Femur (tissue), 1 donor: ENCODE measurements at regions not wholly inside any gene's neighbourhood (a gene's known extent, or its start where the extent isn't known, plus 50 kb on each side); places are given as distances from the start of the nearest gene placed in this dataset.

Experiments used
- DNase-seq: peaks from one replicate; pipeline ENCODE4 v3.0.0-alpha.2; 2017

DNA sequence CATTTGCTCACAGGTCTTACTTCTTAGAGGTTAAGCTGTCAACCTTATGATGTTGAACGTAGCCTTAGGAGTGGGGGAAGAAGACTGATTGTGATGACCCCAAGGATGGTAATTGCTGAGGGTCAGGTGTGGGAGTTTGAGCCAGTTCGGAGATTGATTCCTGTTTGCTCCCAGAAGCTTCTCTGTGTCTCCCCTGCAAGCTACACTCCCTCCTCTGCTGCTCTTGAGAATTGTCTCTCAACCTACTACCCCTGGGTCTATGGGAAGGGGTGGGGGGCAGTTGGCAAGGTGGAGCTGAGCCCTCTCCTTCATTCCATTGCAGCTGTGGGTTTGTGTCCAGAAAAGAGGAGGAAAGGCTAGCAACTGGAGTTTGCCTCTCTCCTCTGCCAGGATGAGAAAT is 113.8 kb downstream of the PLEKHG1 start:
- no peak for DNase-seq

DNA sequence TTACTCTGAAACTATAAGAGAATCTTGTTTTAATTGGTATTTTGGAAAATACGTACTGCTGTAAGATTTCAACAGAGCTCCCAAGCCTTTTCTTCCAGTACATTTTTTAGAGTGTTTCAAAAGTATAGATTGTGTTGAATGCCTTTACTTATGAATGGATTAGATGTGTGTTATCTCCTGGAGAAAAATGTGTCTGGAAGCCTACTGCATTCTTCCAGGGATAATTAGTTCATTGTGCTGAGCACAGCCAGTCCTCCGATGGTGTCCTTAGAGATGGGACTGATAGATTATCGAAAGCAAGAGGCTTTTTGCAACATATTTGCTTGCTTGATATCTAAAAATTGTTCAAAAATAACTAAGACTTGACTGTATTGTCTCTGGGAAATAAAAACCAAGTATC is 114.2 kb downstream of the PLEKHG1 start:
- DNase-seq: no peak

DNA sequence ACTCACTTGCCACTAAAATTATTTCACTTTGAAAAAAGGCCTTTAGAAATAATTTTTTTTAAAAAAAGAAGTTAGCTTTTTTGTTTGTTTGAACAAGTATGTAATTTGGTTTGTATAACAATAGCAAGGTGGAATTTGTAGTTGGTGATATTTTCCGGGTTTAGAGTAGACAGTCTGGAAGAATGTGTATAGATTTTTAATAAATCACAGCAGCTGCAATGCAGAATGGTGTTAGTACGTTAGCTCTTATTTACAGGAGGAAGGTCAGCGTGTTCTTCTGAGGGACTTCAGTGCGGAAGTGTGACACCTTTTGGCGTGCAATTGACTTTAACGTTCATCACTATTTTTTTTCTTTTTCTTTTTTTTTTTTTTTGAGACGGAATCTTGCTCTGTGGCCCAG is 115.4 kb downstream of the PLEKHG1 start:
- no peak for DNase-seq

DNA sequence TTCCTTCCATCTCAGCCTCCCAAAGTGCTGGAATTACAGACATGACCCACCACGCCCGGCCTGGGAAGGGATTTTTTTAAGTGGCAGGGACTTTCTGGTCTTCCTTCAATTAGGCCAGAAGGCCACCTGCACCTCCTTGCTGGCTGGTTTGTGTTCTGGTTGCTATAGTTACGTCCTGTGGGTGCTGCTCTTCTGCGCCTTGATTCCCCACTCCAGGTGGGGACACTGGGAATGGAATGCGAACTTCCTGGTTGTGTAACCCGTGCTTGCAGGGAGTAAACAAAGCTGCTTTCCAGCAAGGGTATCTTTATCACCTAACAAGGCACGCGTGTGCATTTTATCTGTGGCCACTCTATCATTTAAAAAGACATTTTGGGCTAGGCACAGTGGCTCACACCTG is 117.7 kb downstream of the PLEKHG1 start:
- no peak for DNase-seq

DNA sequence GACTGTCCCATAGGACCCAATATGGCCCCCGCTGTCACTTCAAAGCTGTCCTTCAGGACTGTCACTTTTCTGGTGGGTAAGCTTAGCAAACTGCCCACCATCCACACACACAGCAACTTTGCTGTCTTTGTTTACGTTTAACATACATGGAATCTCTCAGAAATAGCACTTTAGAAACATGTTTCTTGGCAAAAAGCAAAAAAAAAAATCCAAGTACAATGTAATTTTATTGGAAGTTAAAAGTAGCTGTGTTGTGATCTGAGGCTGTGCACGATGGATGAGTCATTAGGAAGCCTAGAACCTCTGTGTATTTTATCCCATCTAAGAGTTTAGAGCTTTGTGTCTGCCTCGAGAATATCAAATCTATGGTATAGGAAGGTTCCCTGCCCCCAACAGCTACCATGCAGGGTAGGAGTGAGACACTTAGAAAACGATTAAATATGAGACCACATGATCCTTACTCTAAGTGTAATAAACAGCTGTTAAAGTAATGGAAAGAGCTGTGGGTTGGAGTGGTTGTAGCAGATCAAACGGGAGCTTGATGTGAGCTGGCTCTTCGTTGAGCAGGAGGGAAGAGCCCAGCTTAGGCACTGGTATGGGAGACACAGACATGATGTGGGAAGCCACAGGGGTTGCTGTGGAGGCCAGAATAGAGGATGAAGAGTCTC is 119.5 kb downstream of the PLEKHG1 start:
- DNase-seq: no peak

DNA sequence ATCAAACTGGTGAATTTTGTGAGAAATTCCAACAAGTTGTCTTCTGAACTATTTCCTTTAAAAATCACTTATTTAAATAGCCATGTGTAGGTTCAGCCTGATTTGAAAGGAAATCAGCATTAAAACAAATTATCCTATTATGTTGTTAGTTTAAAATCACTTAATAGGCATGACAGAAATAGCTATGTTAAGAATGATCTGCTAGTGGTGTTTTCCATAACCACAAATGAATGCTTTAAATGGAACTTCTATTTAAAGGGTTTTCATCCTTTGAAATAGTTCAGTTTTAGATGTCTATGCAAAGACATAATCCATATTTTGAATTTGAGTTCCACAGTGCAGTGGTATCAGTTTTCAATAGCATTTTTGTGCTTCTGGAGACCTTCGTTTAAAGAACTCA is 120.1 kb downstream of the PLEKHG1 start:
- no peak for DNase-seq

DNA sequence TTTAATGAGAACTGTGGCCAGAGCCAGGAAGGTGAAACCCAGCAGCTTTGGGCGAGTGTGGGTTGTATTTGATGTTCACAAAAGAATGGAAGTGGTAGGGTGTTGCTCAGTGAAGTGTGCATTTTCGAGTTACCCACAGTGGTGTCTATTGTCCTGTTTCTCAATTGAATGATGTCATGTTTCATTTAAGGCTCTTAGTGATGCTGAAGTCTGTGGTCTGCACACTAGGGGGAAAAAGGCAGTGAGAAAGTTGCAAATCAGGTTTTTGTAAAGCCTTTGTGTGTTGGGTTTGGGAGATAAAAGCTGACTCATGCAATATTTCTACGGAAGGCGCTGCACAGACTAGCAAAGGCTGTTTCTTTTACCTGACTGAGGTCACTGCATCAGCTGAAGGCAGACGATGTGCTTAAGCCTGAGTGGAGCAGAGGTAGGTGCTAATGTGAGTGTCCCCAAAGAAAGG is 121.1 kb downstream of the PLEKHG1 start:
- DNase-seq: no peak

DNA sequence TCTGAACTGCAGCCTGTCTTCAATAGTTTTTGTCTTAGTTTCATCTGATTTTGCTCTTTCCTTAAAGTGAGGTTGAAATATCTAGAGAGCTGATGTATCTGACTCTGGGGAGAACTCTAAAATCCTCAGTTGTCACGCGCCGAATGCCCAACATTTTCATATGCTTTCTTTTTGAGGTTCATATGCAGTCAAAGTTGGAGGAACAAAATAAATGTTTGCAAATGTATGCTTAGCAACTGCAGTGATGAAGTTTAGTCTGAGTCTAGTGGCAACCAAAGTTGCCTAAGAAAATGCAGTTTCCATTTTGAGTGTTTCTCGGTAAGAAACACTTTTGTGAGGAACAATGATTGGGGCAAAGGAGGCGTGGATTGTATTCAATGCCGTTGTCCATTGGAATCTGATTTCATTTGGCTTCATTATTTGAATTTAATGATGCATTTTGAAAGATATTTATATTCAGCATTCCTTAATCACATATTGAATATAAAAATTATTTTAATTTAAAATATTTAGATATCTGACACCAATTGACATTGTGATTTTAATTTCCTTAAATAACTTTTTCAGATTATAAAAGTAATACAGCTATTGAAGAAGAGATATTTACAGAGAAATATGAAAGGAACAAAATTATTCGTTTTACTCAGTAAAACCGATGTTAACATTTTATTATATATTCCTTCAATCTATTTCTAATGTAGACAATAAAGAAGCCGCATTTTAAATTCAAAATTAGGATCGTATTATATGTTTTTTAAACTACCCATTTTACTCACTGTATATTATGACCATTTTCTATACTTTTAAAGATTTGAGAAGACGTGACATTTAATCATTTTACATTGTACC is 122.0 kb downstream of the PLEKHG1 start:
- no peak for DNase-seq

DNA sequence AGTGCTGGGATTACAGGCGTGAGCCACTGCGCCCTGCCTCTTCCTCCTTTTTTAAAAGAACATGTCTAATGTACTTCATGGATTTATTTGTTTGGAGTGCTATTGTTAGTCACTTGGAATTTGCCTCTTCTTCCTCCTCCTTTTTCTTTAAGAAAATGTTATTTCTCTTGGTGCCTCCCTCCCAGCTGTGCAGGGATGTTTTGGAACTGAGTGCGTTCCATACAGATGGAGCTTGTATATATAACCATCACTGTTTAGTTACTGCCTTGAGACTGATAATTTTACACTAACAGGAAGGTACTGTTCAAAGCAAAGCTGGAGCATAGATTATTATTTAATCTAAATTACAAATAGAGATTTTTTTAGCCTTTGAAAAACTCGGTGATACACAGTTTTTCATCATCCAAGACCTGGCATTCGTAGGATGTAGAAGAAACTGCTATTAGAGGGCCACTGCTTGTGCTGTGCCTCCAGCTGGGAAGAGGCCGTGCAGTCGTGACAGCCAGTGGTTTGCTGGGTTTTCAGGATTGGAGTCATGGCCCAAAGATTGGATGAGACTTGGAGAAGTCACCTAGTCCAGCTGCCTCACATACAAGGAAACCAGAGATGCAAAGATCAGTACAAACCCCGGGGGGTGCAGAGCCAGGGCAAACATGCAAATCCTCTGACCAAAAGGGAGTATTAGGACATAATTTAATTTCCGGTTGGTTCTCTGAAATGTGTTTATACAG is 123.1 kb downstream of the PLEKHG1 start:
- no peak for DNase-seq

DNA sequence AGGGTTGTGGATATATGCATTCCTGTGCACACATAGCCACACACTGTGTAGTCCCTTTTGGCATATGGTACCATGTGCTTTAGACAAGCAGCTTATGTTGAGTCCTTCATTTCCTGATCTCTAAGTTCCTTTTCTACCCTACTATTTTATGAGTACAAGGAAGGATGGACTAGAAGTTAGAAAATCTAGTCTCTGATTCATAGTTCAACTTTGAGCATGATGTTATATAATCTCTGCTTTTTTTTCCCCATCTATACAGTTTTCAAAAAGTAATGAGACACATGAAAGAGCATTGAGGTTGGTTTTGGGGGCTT is 123.6 kb downstream of the PLEKHG1 start:
- no peak for DNase-seq

DNA sequence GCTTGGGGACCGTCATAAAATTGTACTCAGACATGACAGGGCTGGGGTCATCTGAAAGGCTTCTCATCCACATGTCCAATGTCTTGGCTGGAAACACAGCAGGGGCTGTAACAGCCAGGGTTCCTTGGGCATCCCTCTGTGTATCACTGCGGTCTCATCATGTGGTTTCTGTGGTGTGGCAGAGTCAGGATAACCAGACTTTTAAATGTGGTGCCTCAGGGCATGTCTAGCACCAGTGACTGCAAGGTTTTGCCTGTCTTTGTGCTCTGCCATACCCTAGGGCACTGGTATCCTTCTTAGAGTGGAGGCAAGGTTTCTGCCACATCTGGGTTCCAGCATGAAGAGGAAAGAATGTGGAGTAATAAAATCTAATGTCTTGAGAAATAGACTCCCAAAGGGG is 124.2 kb downstream of the PLEKHG1 start:
- no peak for DNase-seq

DNA sequence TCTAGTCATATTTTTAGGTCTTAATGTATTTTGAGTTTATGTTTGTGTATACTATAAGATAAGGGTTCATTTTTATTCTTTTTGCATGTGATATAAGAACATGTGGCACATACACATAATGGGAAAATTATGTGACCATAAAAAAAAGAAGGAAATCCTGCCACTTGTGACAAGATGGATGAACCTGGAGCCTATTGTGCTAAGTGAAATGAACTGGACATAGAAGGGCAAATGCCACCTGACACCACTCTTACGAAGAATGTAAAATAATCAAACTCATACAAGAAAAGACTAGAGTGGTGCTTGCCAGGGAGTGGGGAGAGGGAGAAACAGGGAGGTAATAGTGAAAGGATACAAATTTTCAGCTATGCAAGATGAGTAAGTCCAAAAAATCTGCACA is 126.1 kb downstream of the PLEKHG1 start:
- DNase-seq: no peak

DNA sequence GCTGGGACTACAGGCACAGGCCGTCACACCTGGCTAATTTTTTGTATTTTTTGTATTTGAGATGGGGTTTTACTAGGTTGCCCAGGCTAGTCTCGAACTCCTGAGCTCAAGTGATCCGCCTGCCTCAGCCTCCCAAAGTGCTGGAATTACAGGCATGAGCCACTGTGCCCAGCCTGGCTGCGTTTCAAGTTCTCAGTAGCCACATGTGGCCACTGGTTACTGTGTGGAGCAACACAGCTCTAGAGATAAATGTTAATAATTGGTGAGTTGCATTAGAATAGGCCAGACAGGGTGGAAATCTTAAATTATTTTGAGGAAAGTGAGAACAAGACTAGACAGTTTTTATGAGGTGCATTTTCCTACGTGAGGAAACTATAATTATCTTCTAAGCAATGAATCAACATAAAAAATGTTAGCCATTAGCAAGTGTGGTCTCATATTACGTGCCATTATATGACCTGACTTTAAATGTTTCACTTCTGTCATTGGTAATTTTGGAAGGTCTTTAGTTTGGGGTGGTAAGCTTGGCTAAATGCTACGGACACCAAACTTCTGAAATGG is 129.6 kb downstream of the PLEKHG1 start:
- DNase-seq: no peak

DNA sequence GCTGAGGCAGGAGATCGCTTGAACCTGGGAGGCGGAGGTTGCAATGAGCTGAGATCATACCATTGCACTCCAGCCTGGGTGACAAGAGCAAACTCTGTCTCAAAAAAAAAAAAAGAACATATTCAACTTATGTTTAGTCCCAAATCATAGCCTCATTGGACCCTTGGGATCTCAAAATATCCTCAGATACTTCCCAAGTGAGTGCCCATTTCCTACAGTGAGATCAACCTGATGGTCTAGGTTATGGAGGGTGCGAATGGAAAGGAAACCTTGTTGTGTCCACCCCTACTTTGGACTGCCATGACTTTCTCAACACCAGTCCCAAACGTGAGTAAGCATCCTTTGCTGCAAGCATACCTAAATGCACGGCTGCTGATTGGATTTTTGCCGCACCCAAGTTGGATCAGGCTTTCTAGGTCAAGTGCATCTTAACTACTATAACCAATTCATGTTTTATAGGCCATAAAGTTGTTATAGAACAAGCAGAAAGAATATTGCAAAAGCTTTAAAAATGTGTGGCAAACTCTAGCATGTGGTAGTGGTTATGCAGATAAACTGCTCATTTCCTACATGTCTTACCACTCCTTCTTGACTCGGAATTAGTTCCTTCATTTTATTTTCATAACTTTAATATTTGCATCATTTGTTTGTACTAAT is 131.2 kb downstream of the PLEKHG1 start:
- DNase-seq: no peak

DNA sequence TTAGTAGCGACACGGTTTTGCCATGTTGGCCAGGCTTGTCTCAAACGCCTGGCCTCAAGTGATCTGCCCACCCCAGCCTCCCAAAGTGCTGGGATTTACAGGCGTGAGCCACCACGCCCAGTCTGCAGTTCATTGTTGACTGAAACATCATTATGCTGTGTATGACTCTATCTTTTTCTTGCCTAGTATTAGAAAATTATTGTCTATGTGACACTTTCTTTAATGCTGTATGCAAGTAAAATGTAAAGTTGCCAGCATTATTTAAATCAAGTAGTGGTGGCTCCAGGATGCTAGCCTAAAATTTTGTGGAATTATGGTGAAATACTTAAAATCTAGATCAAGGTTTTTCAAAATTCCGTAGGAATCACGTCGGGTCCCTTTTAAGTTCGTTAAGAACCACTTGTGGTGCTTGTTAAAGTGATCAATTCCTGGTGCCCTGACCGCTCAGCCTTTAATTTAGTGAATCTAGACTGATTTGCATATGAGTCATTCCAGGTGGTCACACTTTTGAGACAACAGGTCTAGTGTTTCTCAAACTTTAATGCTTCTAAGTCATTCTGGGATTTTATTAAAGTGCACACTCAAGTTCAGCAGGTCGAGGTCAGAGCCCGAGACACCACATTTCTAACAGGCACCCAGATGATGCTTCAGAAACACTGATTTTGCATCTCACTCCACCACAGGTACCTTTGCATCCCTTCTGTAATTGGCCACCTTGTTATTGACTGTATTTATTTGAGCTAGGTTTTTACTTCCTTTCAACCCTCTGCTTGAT is 132.6 kb upstream of the MTHFD1L start:
- no peak for DNase-seq

DNA sequence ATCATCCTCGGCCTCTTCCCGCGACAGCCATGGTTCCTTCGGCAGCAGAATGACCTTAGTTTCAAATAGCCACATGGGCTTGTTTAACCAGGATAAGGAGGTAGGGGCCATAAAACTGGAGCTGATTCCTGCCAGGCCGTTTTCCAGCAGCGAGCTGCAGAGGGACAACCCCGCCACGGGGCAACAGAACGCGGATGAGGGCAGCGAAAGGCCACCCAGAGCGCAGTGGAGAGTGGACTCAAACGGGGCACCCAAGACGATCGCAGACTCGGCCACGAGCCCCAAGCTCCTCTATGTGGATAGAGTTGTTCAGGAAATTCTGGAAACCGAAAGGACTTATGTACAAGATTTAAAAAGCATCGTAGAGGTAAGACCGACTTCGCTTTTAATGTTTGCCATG is 131.8 kb upstream of the MTHFD1L start:
- DNase-seq: no peak

DNA sequence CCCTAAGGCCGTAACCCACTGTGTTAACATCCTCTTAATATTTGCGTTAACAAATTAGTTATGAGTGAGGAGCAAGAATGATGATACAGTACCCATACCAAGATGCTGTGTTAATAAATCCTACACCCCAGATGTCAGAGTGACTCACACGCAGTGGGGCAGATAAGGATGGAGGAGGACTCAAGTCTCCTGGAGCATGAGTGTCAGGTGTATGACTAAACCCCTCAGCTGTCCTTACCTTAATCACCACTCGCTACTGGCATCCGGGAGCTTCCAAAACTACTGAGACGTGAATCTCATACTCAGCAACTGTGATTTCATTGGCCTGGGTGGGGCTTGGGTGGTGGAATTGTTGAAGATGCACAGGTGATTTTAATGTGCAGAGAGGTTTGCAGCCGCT is 131.3 kb upstream of the MTHFD1L start:
- no peak for DNase-seq

DNA sequence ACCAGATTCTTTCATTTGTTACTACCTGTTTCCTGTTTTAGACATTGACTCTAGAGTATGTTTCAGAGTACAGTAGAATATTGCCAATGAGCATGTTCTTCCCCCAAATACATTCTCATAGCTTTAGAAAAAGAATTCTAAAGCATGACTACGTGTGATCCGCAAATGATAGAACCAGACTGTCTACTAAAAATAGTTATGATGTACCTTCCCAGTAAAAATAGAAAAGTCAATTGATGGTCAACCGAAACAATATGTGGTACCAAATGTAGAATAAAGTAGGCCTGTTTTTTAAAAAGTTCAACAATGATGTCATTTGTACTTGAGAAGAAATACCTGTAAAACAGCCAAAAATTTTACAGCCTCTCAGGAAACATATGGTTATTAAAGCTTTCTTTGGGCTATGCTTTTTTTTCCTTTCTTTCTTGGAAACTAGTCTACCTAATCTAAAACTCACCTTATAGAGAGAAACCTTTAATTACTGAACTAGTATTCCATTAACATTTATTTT is 130.1 kb upstream of the MTHFD1L start:
- no peak for DNase-seq

DNA sequence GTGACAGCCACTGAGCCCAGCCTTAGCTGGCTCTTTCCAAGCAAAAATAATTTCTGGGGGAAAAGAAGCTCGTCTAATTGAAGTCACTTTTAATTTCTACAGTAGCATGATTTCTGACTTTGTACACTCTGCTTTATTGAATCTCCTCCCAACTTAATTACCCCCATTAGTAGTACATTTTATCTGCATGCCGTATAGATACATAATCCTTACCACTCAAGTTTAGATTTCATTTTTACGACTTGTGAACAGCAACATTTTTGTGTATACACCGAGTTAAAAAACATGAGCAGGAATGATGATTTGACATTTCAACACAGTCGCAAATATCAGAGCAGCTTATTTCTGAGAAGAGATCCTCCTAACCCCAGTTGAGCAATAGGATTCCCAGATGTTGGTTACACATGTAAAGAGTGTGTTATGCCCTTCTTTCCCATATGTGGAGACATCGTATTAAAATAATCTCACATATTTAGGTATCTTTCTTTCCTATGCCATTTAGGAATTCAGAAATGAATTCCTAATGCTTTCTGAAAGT is 127.3 kb upstream of the MTHFD1L start:
- DNase-seq: no peak

DNA sequence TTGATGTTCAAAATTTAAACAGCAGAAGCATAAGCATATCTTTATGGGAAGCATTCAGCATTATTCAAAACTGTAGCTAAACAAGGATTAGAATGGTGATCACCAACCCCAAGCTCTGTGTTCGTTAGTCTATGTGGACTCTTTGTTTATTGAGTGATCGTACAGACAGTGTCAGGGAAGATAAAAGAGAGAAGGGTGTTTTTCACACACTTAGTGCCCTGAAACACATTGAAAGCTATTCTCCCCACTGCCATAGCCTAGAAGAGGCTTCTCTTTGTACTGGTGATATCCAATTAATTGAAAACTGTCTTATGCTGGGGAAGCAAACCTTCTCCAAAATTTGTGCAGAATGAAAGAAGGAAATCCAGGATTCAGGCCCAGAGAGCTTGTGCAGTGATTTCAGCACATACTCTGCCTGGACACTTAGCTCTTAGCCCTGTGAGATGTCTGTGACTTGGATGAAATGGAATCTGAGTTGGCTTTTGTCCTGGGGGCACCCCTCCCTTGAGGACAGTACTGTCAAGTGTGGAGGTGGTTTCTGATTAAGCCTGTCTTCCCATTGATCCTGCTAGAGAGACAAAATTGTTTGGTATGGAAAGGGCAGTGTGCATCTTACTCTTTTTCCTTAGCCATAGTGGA is 125.7 kb upstream of the MTHFD1L start:
- DNase-seq: no peak

DNA sequence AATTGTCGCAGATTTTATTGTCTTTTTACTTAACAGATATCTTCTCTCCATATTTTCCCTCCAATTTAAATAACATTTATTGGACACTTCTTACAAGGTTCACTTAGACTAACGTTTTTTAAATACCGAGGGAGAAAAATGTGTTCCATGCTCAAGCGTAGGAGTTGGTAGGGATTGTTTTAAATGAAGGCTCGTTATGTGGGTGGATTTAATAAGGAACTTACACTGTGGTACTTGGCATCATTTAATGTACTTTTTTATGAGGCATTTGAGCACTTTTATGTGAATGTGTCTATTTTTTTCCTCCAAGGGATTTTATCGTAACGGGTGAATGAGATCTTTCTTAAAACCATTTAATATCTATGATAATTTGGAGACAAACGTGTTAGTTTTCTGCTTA is 125.0 kb upstream of the MTHFD1L start:
- no peak for DNase-seq
